Right lobe of liver (tissue), 4 donors: ENCODE measurements at regions not wholly inside any gene's neighbourhood (a gene's known extent, or its start where the extent isn't known, plus 50 kb on each side); places are given as distances from the start of the nearest gene placed in this dataset.

Experiments used
- CTCF ChIP-seq, 4 donors: fragments of 200-600 bp in 3 of 4; fragments of 450-650 bp in 1 of 4; IDR thresholded peaks; one replicate each; pipeline versions ENCODE4 v1.5.1 to v1.8.0; 2016 to 2022; ENCODE audit warnings: antibody characterized with exemption in 4 of 4, mild to moderate bottlenecking in 2 of 4
- POLR2A ChIP-seq: fragments of 450-650 bp; IDR thresholded peaks from one replicate; pipeline ENCODE4 v1.6.1; 2017; ENCODE audit warnings: antibody characterized with exemption, mild to moderate bottlenecking
- donor health status: DM: no; HTN: no; CAD: no.
- donor health status: DM: no; HTN: no; CAD: no.
- donor health status: DM: no; HTN: yes; CAD: no.

- TF ChIP-seq CTCF (IDR thresholded peaks at IDR 0.05) (no peak), POLR2A (no peak)
Measured at GRCh38 chr2:164015328-164016123, 279.7 kb upstream of the FIGN start.
